HG03571 (cell line): ENCODE measurements at regions not wholly inside any gene's neighbourhood (a gene's known extent, or its start where the extent isn't known, plus 50 kb on each side); places are given as distances from the start of the nearest gene placed in this dataset.

Experiments
- ATAC-seq: cut with Tn5 transposase; IDR thresholded peaks from one replicate; pipeline ENCODE4 v1.9.1; 2021; ENCODE audit not compliant: unreplicated experiment

DNA sequence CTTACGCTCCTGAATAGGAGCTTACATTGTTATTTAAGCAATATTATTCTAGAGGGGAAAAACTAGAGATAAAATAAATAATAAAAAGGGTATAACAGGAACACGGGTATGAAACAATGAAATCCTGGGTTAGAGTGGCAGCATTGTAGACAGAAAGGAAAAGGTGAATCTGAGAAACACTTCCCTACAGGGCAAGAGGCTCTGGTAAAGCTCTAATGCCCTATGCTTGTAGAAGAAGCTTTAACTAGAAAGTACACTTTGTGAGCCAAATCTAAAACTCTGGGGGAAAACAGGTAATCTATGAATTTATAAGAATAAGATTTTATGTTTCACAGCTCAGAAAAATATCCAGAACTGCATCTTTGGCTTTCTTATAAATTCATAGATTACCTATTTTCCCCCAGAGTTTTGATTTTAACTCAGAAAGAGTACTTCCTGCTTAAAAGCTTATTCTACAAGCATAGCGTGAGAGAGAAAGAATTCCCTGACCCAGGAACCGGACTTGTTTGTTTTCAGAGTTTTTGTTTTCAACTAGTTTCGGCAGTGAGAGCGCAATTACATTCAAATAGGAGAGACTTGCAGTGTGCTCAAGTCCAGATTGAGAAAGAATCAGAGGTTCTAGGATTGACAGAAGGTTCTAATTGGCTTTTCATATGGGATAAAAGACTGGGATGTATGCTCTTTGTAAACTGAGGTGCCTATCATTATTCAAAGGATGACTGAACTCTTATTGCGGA, 651.0 kb upstream of the RORB start:
- ATAC-seq = no peak

GRCh38 chr9:73847536-73847935, 649.6 kb upstream of the RORB start:
- ATAC-seq = no peak

DNA sequence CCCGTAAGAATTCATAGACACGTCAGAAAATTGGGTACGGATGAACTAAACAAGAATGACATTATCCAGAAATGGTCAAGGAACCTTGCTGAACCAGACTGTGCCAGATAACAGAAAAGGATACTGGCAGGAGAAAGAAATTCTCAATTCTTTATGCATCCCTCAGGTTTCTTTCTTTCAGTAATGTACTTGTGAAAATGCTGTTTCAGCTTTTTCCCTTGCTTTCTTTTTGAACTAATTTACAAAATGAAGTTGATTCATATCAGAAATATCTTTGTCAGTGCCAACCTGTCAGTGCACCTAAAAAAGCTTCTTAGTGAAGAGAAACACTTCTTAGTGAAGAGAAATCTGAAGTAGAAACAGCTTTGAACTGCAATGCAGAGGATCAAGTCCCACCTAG, 643.6 kb upstream of the RORB start:
- no peak for ATAC-seq

GRCh38 chr9:73855206-73855605, 641.9 kb upstream of the RORB start:
- no peak for ATAC-seq

DNA sequence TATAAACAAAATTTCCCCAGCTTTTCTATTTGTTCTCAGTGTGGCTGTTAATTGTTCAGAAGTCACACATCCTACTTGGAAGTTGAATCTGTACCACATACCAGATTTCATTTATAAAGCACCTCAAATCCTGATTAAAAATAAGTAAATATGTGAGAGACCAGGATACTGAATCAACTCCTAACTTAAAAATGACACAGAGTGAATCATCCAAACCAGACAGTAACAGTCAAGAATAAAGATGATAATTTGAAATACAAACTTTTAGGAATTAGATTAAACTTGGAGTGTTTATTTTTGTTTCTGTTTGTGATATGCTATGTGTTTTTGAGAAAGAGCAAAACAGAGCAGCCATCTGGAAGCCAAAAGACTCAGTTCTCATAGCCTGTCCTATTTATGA, 633.2 kb upstream of the RORB start:
- ATAC-seq = no peak

DNA sequence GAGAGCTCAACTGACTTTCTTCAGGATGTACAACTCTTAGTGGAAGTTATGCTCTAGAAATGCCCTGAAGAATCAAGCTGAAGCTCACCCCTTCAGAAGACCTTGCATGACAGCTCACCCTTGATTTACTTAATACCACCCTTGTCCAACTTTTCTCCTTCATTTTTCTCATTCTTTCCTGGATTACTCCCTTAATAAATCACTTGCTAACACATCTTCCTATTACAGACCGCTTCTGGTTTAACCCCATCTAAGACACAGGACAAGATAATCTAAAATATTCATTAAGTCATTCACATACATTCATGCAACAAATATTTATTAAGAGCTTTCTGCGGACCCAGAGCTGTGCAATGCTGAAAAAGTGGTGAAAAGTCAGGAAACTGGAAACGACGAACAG, 630.7 kb upstream of the RORB start:
- ATAC-seq = no peak

DNA sequence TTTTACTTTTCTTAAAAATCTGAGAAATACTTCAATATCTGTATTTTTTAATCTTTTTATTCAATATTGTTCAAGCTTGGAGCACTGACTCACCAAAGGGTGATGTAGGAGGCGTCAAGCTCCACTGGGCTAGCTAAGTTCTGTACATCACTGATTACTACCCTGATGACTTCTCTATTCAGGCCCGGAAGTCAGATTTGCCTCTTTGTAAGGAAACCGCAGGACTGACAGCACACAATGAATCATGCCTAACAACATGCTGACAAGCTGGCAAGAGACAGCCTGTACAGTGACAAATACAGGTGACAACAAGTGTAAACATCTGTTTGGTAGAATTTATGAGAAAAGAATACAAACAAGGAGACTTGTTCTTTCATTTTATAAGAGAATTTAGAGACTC, 627.9 kb upstream of the RORB start:
- ATAC-seq = peak; percentile 100

- no peak for ATAC-seq
Measured at GRCh38 chr9:73871636-73872035, 625.5 kb upstream of the RORB start.

- ATAC-seq = no peak
Measured at GRCh38 chr9:73872701-73873100, 624.4 kb upstream of the RORB start.

- ATAC-seq = no peak
Measured at GRCh38 chr9:73880101-73880500, 617.0 kb upstream of the RORB start.

- no peak for ATAC-seq
Measured at GRCh38 chr9:73889023-73889422, 608.1 kb upstream of the RORB start.

DNA sequence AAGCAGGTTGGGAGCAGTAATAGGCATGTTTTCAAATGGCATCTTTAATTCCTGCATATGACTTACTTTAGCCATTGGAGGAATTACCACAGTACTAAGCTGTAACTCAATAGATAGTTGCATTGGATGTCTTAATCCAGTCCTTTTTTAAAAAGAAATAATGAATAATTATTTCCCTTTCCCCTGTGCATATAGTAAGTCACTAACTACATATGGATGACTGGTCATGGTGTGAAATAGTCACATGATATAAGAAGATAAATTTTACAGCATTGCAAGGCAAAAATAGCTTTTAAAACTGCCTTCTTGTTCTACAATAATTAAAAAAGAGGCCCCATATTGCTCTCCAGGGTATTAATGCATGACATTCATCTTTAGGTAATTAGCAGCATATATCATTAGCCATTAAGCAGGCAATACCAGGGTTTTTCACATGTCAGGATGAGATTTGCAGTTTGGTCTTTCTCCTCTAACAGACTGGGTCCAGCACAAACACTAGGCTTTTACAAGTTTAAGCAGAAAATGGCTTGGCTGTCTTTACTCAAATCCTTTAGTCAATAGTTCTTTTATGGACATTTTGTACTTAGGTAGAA, 606.4 kb upstream of the RORB start:
- ATAC-seq = no peak

DNA sequence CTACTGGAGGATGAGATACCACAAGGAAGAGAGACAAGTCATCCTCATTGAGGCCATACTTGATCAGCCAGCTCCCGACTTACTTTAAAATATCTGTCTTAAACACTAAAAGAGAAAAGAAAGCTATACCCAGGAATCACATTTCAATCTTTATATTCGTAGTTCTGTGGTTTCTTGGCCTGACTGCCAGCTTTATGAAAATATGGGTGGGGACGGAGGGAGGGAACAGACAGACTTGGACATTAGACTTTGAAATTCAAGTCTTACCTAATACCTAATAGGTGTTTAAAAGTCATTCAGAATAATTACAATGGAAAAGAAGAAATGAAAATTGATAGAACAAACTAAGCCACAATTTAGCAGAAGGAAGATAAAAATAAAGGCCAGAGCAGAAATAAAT, 604.8 kb upstream of the RORB start:
- no peak for ATAC-seq

GRCh38 chr9:73893230-73893629, 603.9 kb upstream of the RORB start:
- no peak for ATAC-seq

DNA sequence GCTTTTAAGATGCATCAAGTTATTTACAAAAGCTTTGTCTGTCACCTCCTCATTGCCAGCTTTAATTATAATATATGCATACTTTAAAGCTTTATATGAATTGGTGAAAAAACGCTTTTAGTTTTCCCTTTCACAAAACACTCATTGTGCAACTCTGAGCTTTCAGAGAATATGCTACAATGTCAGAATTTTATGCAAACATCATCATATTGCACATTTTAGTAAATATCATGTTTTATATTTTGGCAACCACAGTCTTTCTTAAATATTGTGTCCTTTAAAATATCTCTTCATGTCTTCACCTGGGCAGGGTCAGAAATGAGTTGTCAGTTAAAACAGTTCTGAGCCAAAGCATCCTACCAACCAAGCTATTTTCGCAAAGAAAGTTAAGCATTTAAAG, 601.1 kb upstream of the RORB start:
- ATAC-seq = no peak

DNA sequence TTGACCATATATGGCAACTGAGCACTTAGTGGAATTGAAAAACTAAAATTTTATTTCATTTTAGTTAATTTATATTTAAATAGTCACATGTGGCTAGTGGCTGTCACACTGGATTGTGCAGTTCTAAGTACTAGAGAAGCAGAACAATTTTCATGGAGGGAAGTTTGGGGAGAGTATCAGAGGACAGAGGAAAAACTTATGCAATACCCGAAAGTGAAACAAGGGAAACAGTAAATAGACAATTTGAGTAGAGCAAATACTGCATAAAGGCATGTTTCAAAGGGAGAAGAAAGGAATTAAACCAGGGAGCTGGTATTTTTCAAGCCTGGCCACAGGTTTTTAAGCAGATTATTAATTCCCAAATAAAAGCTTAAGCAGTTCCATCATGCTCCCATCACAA, 590.5 kb upstream of the RORB start:
- no peak for ATAC-seq

DNA sequence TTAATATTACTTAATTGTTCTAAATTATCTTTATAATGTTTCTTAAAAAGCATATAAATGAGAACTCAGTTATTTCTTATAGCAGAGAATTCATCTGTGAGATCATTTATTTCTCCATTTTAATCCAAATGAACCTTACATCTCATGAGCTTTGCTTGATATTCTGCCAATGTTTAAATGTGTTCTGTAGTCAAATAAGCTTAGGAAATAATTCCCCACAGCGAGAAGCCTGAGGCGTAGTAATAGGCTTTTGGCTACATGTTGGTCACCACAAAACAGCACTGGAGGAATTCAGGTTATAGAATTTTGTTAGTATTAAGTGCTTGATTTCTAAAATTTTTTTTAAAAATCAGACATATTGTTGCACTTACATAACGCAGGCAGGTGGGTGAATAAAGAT, 585.3 kb upstream of the RORB start:
- no peak for ATAC-seq

GRCh38 chr9:73916016-73916673, 581.0 kb upstream of the RORB start:
- no peak for ATAC-seq

DNA sequence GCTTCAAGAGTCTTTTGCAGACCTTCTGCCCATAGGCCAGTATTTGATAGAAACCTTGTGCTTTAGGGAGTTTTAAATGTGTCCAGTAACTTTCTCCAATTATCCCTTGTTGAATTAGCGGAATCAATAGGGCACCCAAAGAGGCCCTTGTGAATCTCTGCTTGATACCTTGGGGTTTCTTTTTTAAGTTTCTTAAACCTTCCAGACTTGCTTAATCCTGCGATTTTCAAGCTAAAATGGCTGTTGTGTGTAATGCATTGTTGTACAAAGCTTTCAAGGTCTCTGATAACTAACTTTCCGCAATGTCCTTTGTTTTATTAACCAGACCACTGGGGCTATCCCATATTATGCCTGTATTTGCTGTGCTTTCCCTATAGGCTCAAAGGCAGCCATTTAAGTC, 577.4 kb upstream of the RORB start:
- no peak for ATAC-seq

DNA sequence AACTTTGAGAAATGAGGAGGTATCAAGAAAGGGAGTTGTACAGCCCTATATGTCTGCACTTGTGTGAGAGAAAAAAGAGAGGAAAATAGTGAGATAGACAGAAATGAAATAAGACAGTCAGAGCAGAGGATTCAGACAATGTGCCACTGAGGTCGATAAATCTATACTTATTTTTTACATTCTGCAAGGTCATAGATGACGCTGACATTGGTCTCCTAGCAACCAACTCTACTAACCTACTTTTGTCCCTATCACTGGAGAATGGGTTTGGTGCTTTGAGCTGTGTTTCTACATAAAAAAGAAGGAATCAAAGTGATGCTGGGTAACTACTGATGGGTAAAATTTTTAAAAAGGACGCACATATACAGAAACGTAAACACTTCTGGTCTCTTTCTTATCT, 573.3 kb upstream of the RORB start:
- no peak for ATAC-seq

- ATAC-seq = no peak
Measured at GRCh38 chr9:73951147-73951546, 546.0 kb upstream of the RORB start.

GRCh38 chr9:73962792-73963191, 534.3 kb upstream of the RORB start:
- ATAC-seq = no peak

DNA sequence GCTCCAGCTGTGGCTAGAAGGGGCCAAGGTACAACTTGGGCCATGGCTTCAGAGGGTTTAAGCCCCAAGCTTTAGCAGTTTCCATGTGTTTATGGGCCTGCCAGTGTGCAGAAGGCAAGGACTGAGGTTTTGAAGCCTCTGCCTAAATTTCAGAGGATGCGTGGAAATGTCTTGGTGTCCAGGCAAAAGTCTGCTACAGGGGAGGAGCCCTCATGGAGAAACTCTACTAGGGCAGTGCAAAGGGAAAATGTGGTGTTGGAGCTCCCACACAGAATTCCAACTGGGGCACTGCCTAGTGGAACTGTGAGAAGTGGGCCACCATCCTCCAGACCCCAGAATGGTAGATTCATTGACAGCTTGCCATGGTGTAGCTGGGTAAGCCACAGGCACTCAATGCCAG, 527.2 kb upstream of the RORB start:
- ATAC-seq = no peak
